HG03280 (cell line): ENCODE measurements at regions not wholly inside any gene's neighbourhood (a gene's known extent, or its start where the extent isn't known, plus 50 kb on each side); places are given as distances from the start of the nearest gene placed in this dataset.

Experiments
- ATAC-seq: cut with Tn5 transposase; IDR thresholded peaks from one replicate; pipeline ENCODE4 v1.9.1; 2021; ENCODE audit warnings: mild to moderate bottlenecking, moderate library complexity; ENCODE audit not compliant: unreplicated experiment

GRCh38 chr6:95142101-95142500, 435.2 kb upstream of the MANEA start:
- no peak for ATAC-seq

GRCh38 chr6:95142661-95143335, 434.5 kb upstream of the MANEA start:
- no peak for ATAC-seq

GRCh38 chr6:95143408-95144180, 433.7 kb upstream of the MANEA start:
- no peak for ATAC-seq

GRCh38 chr6:95145457-95145856, 431.9 kb upstream of the MANEA start:
- no peak for ATAC-seq

- ATAC-seq: no peak
These were observed 417.8 kb upstream of the MANEA start for GRCh38 chr6:95159557-95159956.

GRCh38 chr6:95169775-95170174, 407.6 kb upstream of the MANEA start:
- no peak for ATAC-seq

- ATAC-seq: no peak
These were observed 401.2 kb upstream of the MANEA start for GRCh38 chr6:95175927-95176675.

GRCh38 chr6:95185874-95186273, 391.5 kb upstream of the MANEA start:
- ATAC-seq: no peak

- ATAC-seq: no peak
These were observed 390.6 kb upstream of the MANEA start for GRCh38 chr6:95186710-95187109.

GRCh38 chr6:95197590-95197989, 379.7 kb upstream of the MANEA start:
- ATAC-seq: no peak

- ATAC-seq: peak; percentile 87
These were observed 374.1 kb upstream of the MANEA start for GRCh38 chr6:95203153-95203754.

GRCh38 chr6:95204178-95204577, 373.2 kb upstream of the MANEA start:
- no peak for ATAC-seq

GRCh38 chr6:95208621-95209020, 368.7 kb upstream of the MANEA start:
- no peak for ATAC-seq

- no peak for ATAC-seq
These were observed 368.3 kb upstream of the MANEA start for GRCh38 chr6:95209074-95209473.

GRCh38 chr6:95216555-95216954, 360.8 kb upstream of the MANEA start:
- no peak for ATAC-seq

- ATAC-seq: no peak
These were observed 350.0 kb upstream of the MANEA start for GRCh38 chr6:95227351-95227750.

GRCh38 chr6:95228636-95229035, 348.7 kb upstream of the MANEA start:
- ATAC-seq: no peak

GRCh38 chr6:95230071-95230740, 347.1 kb upstream of the MANEA start:
- no peak for ATAC-seq

- ATAC-seq: no peak
These were observed 345.9 kb upstream of the MANEA start for GRCh38 chr6:95231416-95231815.

GRCh38 chr6:95232446-95232845, 344.9 kb upstream of the MANEA start:
- ATAC-seq: no peak

GRCh38 chr6:95233879-95234278, 343.5 kb upstream of the MANEA start:
- ATAC-seq: no peak
